ENCODE measurements at regions not wholly inside any gene's neighbourhood (a gene's known extent, or its start where the extent isn't known, plus 50 kb on each side); places are given as distances from the start of the nearest gene placed in this dataset.

DNA sequence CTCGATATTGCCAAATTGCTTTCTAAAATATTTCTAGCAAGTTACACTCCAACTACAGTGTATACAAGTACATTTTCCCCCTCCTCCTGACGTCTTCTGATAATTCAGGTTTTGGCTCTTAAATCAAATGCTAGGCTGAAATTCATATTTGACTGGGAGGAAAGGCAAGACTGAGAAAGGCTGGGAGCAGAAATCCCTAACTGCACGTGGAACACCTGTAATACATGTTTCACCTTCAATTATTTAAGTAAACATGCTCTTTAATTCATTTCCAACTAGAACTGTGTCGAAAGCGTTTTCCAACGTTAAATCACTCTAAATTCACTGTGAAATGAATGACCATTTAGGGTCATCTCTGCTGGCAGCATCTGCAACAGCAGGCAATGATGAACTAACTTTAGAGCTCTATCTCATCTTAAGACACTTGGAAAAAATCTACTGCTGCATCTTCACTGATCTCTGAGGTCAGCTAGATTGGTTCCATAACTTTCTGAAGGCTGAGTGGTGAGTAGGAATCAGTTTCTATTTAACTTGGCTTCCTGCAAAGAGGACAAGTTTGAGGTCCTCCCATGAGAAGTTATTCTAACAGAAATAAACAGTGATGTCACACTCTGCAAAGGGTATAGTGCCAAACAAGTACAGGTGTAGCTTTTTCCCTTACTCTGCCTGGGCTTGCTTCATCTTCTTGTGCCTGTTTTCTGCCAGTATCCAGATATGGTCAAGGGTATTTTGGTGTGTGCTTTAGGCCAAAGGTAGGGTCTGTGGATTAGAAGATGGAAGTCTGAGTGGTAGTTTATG, 144.3 kb upstream of the PAK3 start:
- no peak for TF ChIP-seq TAF1 (IDR thresholded peaks at IDR 0.05; ENCODE audit: low read depth)
- TF ChIP-seq RAD21 (conservative IDR thresholded peaks at IDR 0.05) = no peak
- TF ChIP-seq, protein P1, sequence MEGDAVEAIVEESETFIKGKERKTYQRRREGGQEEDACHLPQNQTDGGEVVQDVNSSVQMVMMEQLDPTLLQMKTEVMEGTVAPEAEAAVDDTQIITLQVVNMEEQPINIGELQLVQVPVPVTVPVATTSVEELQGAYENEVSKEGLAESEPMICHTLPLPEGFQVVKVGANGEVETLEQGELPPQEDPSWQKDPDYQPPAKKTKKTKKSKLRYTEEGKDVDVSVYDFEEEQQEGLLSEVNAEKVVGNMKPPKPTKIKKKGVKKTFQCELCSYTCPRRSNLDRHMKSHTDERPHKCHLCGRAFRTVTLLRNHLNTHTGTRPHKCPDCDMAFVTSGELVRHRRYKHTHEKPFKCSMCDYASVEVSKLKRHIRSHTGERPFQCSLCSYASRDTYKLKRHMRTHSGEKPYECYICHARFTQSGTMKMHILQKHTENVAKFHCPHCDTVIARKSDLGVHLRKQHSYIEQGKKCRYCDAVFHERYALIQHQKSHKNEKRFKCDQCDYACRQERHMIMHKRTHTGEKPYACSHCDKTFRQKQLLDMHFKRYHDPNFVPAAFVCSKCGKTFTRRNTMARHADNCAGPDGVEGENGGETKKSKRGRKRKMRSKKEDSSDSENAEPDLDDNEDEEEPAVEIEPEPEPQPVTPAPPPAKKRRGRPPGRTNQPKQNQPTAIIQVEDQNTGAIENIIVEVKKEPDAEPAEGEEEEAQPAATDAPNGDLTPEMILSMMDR (IDR thresholded peaks at IDR 0.05; ENCODE audit: poor library complexity, severe bottlenecking) = no peak
- no peak for TF ChIP-seq SMC3 (conservative IDR thresholded peaks at IDR 0.05; ENCODE audit: poor library complexity)

Measured in neural cell (in vitro differentiated cells).